ENCODE measurements at regions not wholly inside any gene's neighbourhood (a gene's known extent, or its start where the extent isn't known, plus 50 kb on each side); places are given as distances from the start of the nearest gene placed in this dataset.

- DNase-seq (ENCODE audit: low read depth), result no peak
These were observed 794.0 kb downstream of the TBC1D22A start for GRCh38 chr22:47556473-47556872.

GRCh38 chr22:47553436-47553835 lies 791.0 kb downstream of the TBC1D22A start:
- DNase-seq (ENCODE audit: low read depth), result no peak

GRCh38 chr22:47552541-47553205 lies 790.2 kb downstream of the TBC1D22A start:
- DNase-seq (ENCODE audit: low read depth), result no peak

GRCh38 chr22:47552024-47552423 lies 789.6 kb downstream of the TBC1D22A start:
- no peak for DNase-seq (ENCODE audit: low read depth)

GRCh38 chr22:47551431-47551775 lies 789.0 kb downstream of the TBC1D22A start:
- no peak for DNase-seq (ENCODE audit: low read depth)

- DNase-seq (ENCODE audit: low read depth), result no peak
These were observed 788.3 kb downstream of the TBC1D22A start for GRCh38 chr22:47550524-47551430.

- no peak for DNase-seq (ENCODE audit: low read depth)
These were observed 787.4 kb downstream of the TBC1D22A start for GRCh38 chr22:47549741-47550340.

GRCh38 chr22:47548953-47549740 lies 786.7 kb downstream of the TBC1D22A start:
- DNase-seq (ENCODE audit: low read depth), result no peak

- peak; percentile 31 for DNase-seq (ENCODE audit: low read depth)
These were observed 785.6 kb downstream of the TBC1D22A start for GRCh38 chr22:47547881-47548650.

GRCh38 chr22:47547239-47547661 lies 784.8 kb downstream of the TBC1D22A start:
- DNase-seq (ENCODE audit: low read depth), result no peak

- DNase-seq (ENCODE audit: low read depth), result no peak
These were observed 782.2 kb downstream of the TBC1D22A start for GRCh38 chr22:47544696-47545095.

GRCh38 chr22:47543447-47543846 lies 781.0 kb downstream of the TBC1D22A start:
- no peak for DNase-seq (ENCODE audit: low read depth)

GRCh38 chr22:47540011-47540410 lies 777.6 kb downstream of the TBC1D22A start:
- DNase-seq (ENCODE audit: low read depth), result peak; percentile 6

GRCh38 chr22:47539374-47539773 lies 776.9 kb downstream of the TBC1D22A start:
- DNase-seq (ENCODE audit: low read depth), result no peak

- no peak for DNase-seq (ENCODE audit: low read depth)
These were observed 773.2 kb downstream of the TBC1D22A start for GRCh38 chr22:47535681-47536080.

GRCh38 chr22:47534804-47535410 lies 772.5 kb downstream of the TBC1D22A start:
- no peak for DNase-seq (ENCODE audit: low read depth)

- peak; percentile 84 for DNase-seq (ENCODE audit: low read depth)
These were observed 771.7 kb downstream of the TBC1D22A start for GRCh38 chr22:47533961-47534803.

GRCh38 chr22:47517062-47517461 lies 754.6 kb downstream of the TBC1D22A start:
- DNase-seq (ENCODE audit: low read depth), result no peak

- DNase-seq (ENCODE audit: low read depth), result peak; percentile 20
These were observed 753.1 kb downstream of the TBC1D22A start for GRCh38 chr22:47515384-47516125.
